ENCODE measurements at regions not wholly inside any gene's neighbourhood (a gene's known extent, or its start where the extent isn't known, plus 50 kb on each side); places are given as distances from the start of the nearest gene placed in this dataset.

GRCh38 chr12:88650715-88651114 lies 70.4 kb upstream of the KITLG start:
- TF ChIP-seq CTCF (optimal IDR thresholded peaks at IDR 0.05 in 1 of 3, IDR thresholded peaks at IDR 0.05 in 1 of 3, conservative IDR thresholded peaks at IDR 0.05 in 1 of 3; ENCODE audit: extremely low read depth in 1 of 3, insufficient read depth in 2 of 3, low read length in 3 of 3): no peak
- no peak for TF ChIP-seq EZH2 (IDR thresholded peaks at IDR 0.05; ENCODE audit: low read length)
